ENCODE measurements at regions not wholly inside any gene's neighbourhood (a gene's known extent, or its start where the extent isn't known, plus 50 kb on each side); places are given as distances from the start of the nearest gene placed in this dataset.
A peak's percentile ranks its signal among the peaks of the same experiment; 100 is the strongest.

DNA sequence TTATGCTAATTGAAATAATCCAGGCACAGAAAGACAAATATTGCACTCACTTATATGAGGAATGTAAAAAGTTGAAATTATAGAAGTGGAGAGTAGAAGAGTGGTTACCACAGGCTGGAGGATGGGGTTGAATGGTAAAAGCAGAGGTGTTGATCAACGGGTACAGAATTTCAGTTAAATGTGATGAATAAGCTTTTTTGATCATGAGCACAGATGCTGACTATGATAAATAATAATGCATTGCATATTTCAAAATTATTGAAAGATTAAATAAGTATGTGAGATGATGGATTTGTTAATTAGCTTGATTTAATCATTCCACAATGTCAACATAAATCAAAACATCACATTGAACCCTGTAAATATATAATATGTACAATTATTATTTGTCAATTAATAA, 213.1 kb downstream of the DCAF12L2 start:
- in situ Hi-C loops (cut with HindIII; ENCODE audit: extremely low pct_ligation_motif_present, low pct_unique_long_range_greater_than_20kb) = no loop called here
- Histone ChIP-seq H2AFZ (ENCODE audit: low read length) (no peak overlapping the region), H3K4me3 (replicated peaks in 1 of 3; ENCODE audit: insufficient read depth in 1 of 3, low read depth in 2 of 3, low read length in 3 of 3) (no peak overlapping the region), H3K9me3 (ENCODE audit: low read length) (peaks cover 29% of the 10 kb centered on the region), H4K20me1 (ENCODE audit: insufficient read depth, low read length) (no peaks in the 10 kb centered on the region), H3K4me1 (ENCODE audit: insufficient read depth, low read length) (no peaks in the 10 kb centered on the region), H3K36me3 (replicated peaks in 1 of 2; ENCODE audit: control insufficient read depth in 1 of 2, insufficient read depth in 2 of 2, low read length in 2 of 2) (no peaks in the 10 kb centered on the region), H3K9ac (ENCODE audit: insufficient read depth, low read depth, low read length) (no peak overlapping the region), H3K27ac (ENCODE audit: extremely low read length, insufficient read depth, low read length) (no peak overlapping the region), H3K4me2 (ENCODE audit: low read depth, low read length) (no peak overlapping the region), H3K27me3 (ENCODE audit: control insufficient read depth in 1 of 2, insufficient read depth in 2 of 2, low read length in 2 of 2) (no peaks in the 10 kb centered on the region), H3K79me2 (ENCODE audit: insufficient read depth, low read length) (no peaks in the 10 kb centered on the region)
- no peak for DNase-seq (ENCODE audit: low spot score)
- 33% methylated on average over 1 of the region's 1 CpG for WGBS (ENCODE audit: low lambda C conversion rate)
- TF ChIP-seq MAFK (conservative IDR thresholded peaks at IDR 0.05 in 1 of 2, IDR thresholded peaks at IDR 0.05 in 1 of 2; ENCODE audit: low read length in 2 of 2) (peak; percentile 28 to 66; a peak in 3 of 4 replicates), TP53 (CRISPR knock-in tag; conservative IDR thresholded peaks at IDR 0.05) (no peak), ZFP36 (IDR thresholded peaks at IDR 0.05; ENCODE audit: borderline replicate concordance, low read depth, low read length, partially characterized antibody) (no peak), MAFF (IDR thresholded peaks at IDR 0.05; ENCODE audit: low read depth, low read length) (peak; percentile 71), RARA (CRISPR knock-in tag; IDR thresholded peaks at IDR 0.05) (no peak)
- TF ChIP-seq, protein P1, sequence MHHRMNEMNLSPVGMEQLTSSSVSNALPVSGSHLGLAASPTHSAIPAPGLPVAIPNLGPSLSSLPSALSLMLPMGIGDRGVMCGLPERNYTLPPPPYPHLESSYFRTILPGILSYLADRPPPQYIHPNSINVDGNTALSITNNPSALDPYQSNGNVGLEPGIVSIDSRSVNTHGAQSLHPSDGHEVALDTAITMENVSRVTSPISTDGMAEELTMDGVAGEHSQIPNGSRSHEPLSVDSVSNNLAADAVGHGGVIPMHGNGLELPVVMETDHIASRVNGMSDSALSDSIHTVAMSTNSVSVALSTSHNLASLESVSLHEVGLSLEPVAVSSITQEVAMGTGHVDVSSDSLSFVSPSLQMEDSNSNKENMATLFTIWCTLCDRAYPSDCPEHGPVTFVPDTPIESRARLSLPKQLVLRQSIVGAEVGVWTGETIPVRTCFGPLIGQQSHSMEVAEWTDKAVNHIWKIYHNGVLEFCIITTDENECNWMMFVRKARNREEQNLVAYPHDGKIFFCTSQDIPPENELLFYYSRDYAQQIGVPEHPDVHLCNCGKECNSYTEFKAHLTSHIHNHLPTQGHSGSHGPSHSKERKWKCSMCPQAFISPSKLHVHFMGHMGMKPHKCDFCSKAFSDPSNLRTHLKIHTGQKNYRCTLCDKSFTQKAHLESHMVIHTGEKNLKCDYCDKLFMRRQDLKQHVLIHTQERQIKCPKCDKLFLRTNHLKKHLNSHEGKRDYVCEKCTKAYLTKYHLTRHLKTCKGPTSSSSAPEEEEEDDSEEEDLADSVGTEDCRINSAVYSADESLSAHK (CRISPR knock-in tag; IDR thresholded peaks at IDR 0.05; ENCODE audit: borderline replicate concordance) = no peak
- ChIA-PET CTCF (ENCODE audit: low intra/inter-chr PET ratio, low total read pairs) (no interaction called here), POLR2A (no interaction called here)
- no TSS peak for BruUV-seq (replicated peaks)
- ATAC-seq = no peak
- FAIRE-seq = no peak
- intact Hi-C loops (cut with micrococcal nuclease; ENCODE audit: unreplicated experiment) = no loop called here

DNA sequence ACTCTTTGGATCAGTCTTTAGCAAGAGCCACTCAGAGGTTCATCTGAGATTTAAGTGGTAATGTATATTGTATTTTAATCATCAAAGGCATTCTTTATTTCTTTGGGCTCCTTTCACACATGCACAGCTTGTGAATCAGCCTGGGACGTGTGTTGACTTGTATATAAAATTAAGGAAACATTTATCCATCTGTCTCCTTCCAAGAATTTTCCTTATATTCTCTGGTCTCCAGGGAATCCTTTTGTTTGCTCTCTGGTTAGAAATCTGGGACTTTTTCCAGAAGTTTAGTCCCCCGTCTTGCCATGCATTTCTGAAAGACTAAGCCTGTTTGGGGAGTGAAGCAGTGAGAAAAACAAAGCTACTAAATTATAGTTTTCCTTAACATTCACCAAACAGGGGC, 212.3 kb downstream of the DCAF12L2 start:
- no peak for FAIRE-seq
- BruUV-seq (replicated peaks) = no TSS peak
- no peak for ATAC-seq
- in situ Hi-C loops (cut with HindIII; ENCODE audit: extremely low pct_ligation_motif_present, low pct_unique_long_range_greater_than_20kb) = no loop called here
- 0% methylated on average over 2 of the region's 2 CpGs for whole genome bisulfite sequencing (ENCODE audit: low lambda C conversion rate)
- Histone ChIP-seq H3K4me2 (ENCODE audit: low read depth, low read length) (no peak overlapping the region), H3K9me3 (ENCODE audit: low read length) (peaks cover 21% of the 10 kb centered on the region), H3K4me1 (ENCODE audit: insufficient read depth, low read length) (no peaks in the 10 kb centered on the region), H3K27ac (ENCODE audit: extremely low read length, insufficient read depth, low read length) (no peak overlapping the region), H2AFZ (ENCODE audit: low read length) (no peak overlapping the region), H3K4me3 (replicated peaks in 1 of 3; ENCODE audit: insufficient read depth in 1 of 3, low read depth in 2 of 3, low read length in 3 of 3) (no peak overlapping the region), H3K79me2 (ENCODE audit: insufficient read depth, low read length) (no peaks in the 10 kb centered on the region), H4K20me1 (ENCODE audit: insufficient read depth, low read length) (no peaks in the 10 kb centered on the region), H3K36me3 (replicated peaks in 1 of 2; ENCODE audit: control insufficient read depth in 1 of 2, insufficient read depth in 2 of 2, low read length in 2 of 2) (no peaks in the 10 kb centered on the region), H3K27me3 (ENCODE audit: control insufficient read depth in 1 of 2, insufficient read depth in 2 of 2, low read length in 2 of 2) (no peaks in the 10 kb centered on the region), H3K9ac (ENCODE audit: insufficient read depth, low read depth, low read length) (no peak overlapping the region)
- TF ChIP-seq ZNF160 (CRISPR knock-in tag; IDR thresholded peaks at IDR 0.05) (no peak), XRCC5 (optimal IDR thresholded peaks at IDR 0.05; ENCODE audit: low read length) (no peak), ZNF549 (CRISPR knock-in tag; IDR thresholded peaks at IDR 0.05) (no peak), PITX1 (CRISPR knock-in tag; IDR thresholded peaks at IDR 0.05) (no peak), ZNF75D (CRISPR knock-in tag; IDR thresholded peaks at IDR 0.05; ENCODE audit: borderline replicate concordance) (no peak), GTF3A (CRISPR knock-in tag; conservative IDR thresholded peaks at IDR 0.05) (no peak)
- TF ChIP-seq, protein P2, sequence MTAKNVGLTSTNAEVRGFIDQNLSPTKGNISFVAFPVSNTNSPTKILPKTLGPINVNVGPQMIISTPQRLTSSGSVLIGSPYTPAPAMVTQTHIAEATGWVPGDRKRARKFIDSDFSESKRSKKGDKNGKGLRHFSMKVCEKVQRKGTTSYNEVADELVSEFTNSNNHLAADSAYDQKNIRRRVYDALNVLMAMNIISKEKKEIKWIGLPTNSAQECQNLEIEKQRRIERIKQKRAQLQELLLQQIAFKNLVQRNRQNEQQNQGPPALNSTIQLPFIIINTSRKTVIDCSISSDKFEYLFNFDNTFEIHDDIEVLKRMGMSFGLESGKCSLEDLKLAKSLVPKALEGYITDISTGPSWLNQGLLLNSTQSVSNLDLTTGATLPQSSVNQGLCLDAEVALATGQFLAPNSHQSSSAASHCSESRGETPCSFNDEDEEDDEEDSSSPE (CRISPR knock-in tag; IDR thresholded peaks at IDR 0.05) = no peak
- CTCF ChIA-PET (ENCODE audit: low intra/inter-chr PET ratio, low total read pairs) = no interaction called here
- no peak for DNase-seq (ENCODE audit: low spot score)
- POLR2A ChIA-PET = no interaction called here
- intact Hi-C loops (cut with micrococcal nuclease; ENCODE audit: unreplicated experiment) = no loop called here
